CD4-positive, alpha-beta T cell treated with Interferon alpha-2 for 1 hour (primary cell): ENCODE measurements at regions not wholly inside any gene's neighbourhood (a gene's known extent, or its start where the extent isn't known, plus 50 kb on each side); places are given as distances from the start of the nearest gene placed in this dataset.

Source experiments
- DNase-seq, 2 donors: peaks; one replicate each; pipeline ENCODE4 v3.0.0-alpha.2; 2020 to 2022

- DNase-seq, result no peak
Measured at GRCh38 chr15:100703032-100703578, 100.7 kb downstream of the ASB7 start.

- DNase-seq, result no peak
Measured at GRCh38 chr15:100703671-100704070, 101.3 kb downstream of the ASB7 start.

GRCh38 chr15:100704281-100705055, 102.1 kb downstream of the ASB7 start:
- no peak for DNase-seq

GRCh38 chr15:100705065-100705464, 102.7 kb downstream of the ASB7 start:
- DNase-seq, result no peak

GRCh38 chr15:100705841-100706240, 103.5 kb downstream of the ASB7 start:
- no peak for DNase-seq

- DNase-seq, result no peak
Measured at GRCh38 chr15:100707229-100707628, 104.8 kb downstream of the ASB7 start.

- no peak for DNase-seq
Measured at GRCh38 chr15:100708916-100709315, 106.5 kb downstream of the ASB7 start.

- no peak for DNase-seq
Measured at GRCh38 chr15:100710222-100710621, 107.8 kb downstream of the ASB7 start.

GRCh38 chr15:100710744-100711515, 108.5 kb downstream of the ASB7 start:
- DNase-seq, result no peak

- no peak for DNase-seq
Measured at GRCh38 chr15:100711516-100712021, 109.2 kb downstream of the ASB7 start.

GRCh38 chr15:100712226-100712625, 109.8 kb downstream of the ASB7 start:
- no peak for DNase-seq

GRCh38 chr15:100713163-100713867, 110.9 kb downstream of the ASB7 start:
- no peak for DNase-seq

GRCh38 chr15:100714034-100714748, 111.8 kb downstream of the ASB7 start:
- DNase-seq, result no peak

GRCh38 chr15:100714749-100715342, 112.5 kb downstream of the ASB7 start:
- DNase-seq, result no peak

GRCh38 chr15:100715571-100716455, 113.4 kb downstream of the ASB7 start:
- no peak for DNase-seq

- DNase-seq, result no peak
Measured at GRCh38 chr15:100716456-100717085, 114.2 kb downstream of the ASB7 start.

- no peak for DNase-seq
Measured at GRCh38 chr15:100717596-100717995, 115.2 kb downstream of the ASB7 start.

- DNase-seq, result no peak
Measured at GRCh38 chr15:100718075-100718980, 115.9 kb downstream of the ASB7 start.

GRCh38 chr15:100720406-100720967, 118.1 kb downstream of the ASB7 start:
- DNase-seq, result no peak
